Coronary artery (tissue), 2 donors: ENCODE measurements at regions not wholly inside any gene's neighbourhood (a gene's known extent, or its start where the extent isn't known, plus 50 kb on each side); places are given as distances from the start of the nearest gene placed in this dataset.

Experiments
- DNase-seq: peaks from one replicate; pipeline ENCODE4 v3.0.0-alpha.2; 2017; ENCODE audit warnings: low spot score
- H3K27ac ChIP-seq, 2 donors: fragments of 200-600 bp; sonication (generic); one replicate each; pipeline ENCODE4 v1.5.1; 2016 to 2019
- H3K4me3 ChIP-seq: fragments of 200-600 bp; sonication (generic); 2 replicates; pipeline ENCODE4 v1.5.1; 2016; ENCODE audit warnings: mild to moderate bottlenecking, moderate library complexity
- CTCF ChIP-seq: fragments of 200-600 bp; sonication (generic); IDR thresholded peaks from one replicate; pipeline ENCODE4 v1.5.1; 2019; ENCODE audit warnings: antibody characterized with exemption

- H3K27ac ChIP-seq: no peak overlapping the region
- TF ChIP-seq CTCF: no peak
- no peak for DNase-seq
- H3K4me3 ChIP-seq: no peak overlapping the region
These were observed 257.2 kb downstream of the YTHDC2 start for GRCh38 chr5:113770648-113771047.

- no peak for TF ChIP-seq CTCF
- no peak for DNase-seq
- H3K27ac ChIP-seq: no peak overlapping the region
These were observed 258.0 kb downstream of the YTHDC2 start for GRCh38 chr5:113771483-113771882.

GRCh38 chr5:113776168-113776567 lies 262.7 kb downstream of the YTHDC2 start:
- Histone ChIP-seq H3K4me3 (no peak overlapping the region), H3K27ac (no peak overlapping the region)
- no peak for TF ChIP-seq CTCF
- DNase-seq: no peak

More at GRCh38 chr5:113771483-113771882, 258.0 kb downstream of the YTHDC2 start:
- H3K4me3 ChIP-seq: no peak overlapping the region

- TF ChIP-seq CTCF: no peak
- Histone ChIP-seq H3K27ac (no peak overlapping the region), H3K4me3 (no peak overlapping the region)
- DNase-seq: no peak
These were observed 263.5 kb downstream of the YTHDC2 start for GRCh38 chr5:113776832-113777525.

GRCh38 chr5:113778147-113778546 lies 264.7 kb downstream of the YTHDC2 start:
- Histone ChIP-seq H3K4me3 (no peak overlapping the region), H3K27ac (no peak overlapping the region)
- DNase-seq: no peak
- no peak for TF ChIP-seq CTCF

- Histone ChIP-seq H3K4me3 (no peak overlapping the region), H3K27ac (no peak overlapping the region)
- no peak for TF ChIP-seq CTCF
- DNase-seq: no peak
These were observed 274.7 kb downstream of the YTHDC2 start for GRCh38 chr5:113788141-113788655.

GRCh38 chr5:113789769-113790168 lies 276.3 kb downstream of the YTHDC2 start:
- H3K4me3 ChIP-seq: no peak overlapping the region
- DNase-seq: no peak
- H3K27ac ChIP-seq: no peak overlapping the region
- TF ChIP-seq CTCF: no peak
